H1 (cell line): ENCODE measurements at regions not wholly inside any gene's neighbourhood (a gene's known extent, or its start where the extent isn't known, plus 50 kb on each side); places are given as distances from the start of the nearest gene placed in this dataset.

Experiments
- CTCF ChIA-PET: fragments of 300-600 bp; sonication (Branson Sonifier 250); formaldehyde crosslinking; loops from one replicate; lab custom pipeline; 2021; ENCODE audit not compliant: partially characterized antibody; lab: Charles Lee
- POLR2A ChIA-PET: fragments of 300-600 bp; sonication (Branson Sonifier 250); formaldehyde crosslinking; loops from one replicate; lab custom pipeline; 2021; ENCODE audit warnings: inconsistent platforms; ENCODE audit not compliant: partially characterized antibody; lab: Charles Lee
- DNase-seq, 2 experiments: peaks; one replicate each; pipeline versions ENCODE4 v3.0.0 to v3.0.0-alpha.2; 2010 to 2022; ENCODE audit warnings: low spot score in 2 of 2, low read depth in 1 of 2, mixed read lengths in 1 of 2
- FAIRE-seq: peaks from 2 replicates; lab custom pipeline; 2011; peaks lifted over from hg19 to GRCh38; lab: Jason Lieb, UNC
- H2AFZ ChIP-seq: 2 replicates; pipeline ENCODE4 v1.8.1; 2012; ENCODE audit warnings: low read length, inconsistent platforms
- H2AK5ac ChIP-seq: 2 replicates; pipeline ENCODE4 v1.6.1; 2013; ENCODE audit warnings: low read depth, low read length
- H2BK120ac ChIP-seq: replicated peaks from 2 replicates; pipeline ENCODE3; 2013; ENCODE audit warnings: low read depth, low read length, inconsistent platforms
- H2BK12ac ChIP-seq: 2 replicates; pipeline ENCODE4 v1.6.1; 2013; ENCODE audit warnings: low read depth, low read length
- H2BK15ac ChIP-seq: 2 replicates; pipeline ENCODE4 v1.6.1; 2013; ENCODE audit warnings: low read length
- H2BK20ac ChIP-seq: 2 replicates; pipeline ENCODE4 v1.6.1; 2013; ENCODE audit warnings: low read length
- H2BK5ac ChIP-seq: 2 replicates; pipeline ENCODE4 v1.6.1; 2013; ENCODE audit warnings: low read depth, low read length
- H3K14ac ChIP-seq: 2 replicates; pipeline ENCODE4 v1.6.1; 2013; ENCODE audit warnings: inconsistent platforms; ENCODE audit not compliant: insufficient read length
- H3K18ac ChIP-seq: 2 replicates; pipeline ENCODE4 v1.6.1; 2013; ENCODE audit warnings: low read length; ENCODE audit errors: extremely low read depth
- H3K23ac ChIP-seq: 2 replicates; pipeline ENCODE4 v1.6.1; 2013; ENCODE audit warnings: inconsistent platforms; ENCODE audit not compliant: insufficient read length
- H3K23me2 ChIP-seq: 2 replicates; pipeline ENCODE4 v1.6.1; 2013; ENCODE audit warnings: low read depth, low read length
- H3K27ac ChIP-seq: 2 replicates; pipeline ENCODE4 v1.6.1; 2011; ENCODE audit warnings: low read depth, low read length, inconsistent platforms
- H3K27me3 ChIP-seq, 4 experiments: replicated peaks in 1 of 4; 1 replicate in 1 of 4; 2 replicates in 3 of 4; pipeline versions ENCODE4 v1.6.1 to v1.8.1; 2011 to 2013; ENCODE audit warnings: low read length in 3 of 4, mild to moderate bottlenecking in 3 of 4, inconsistent platforms in 2 of 4, mixed read lengths in 2 of 4, moderate library complexity in 1 of 4; ENCODE audit not compliant: control insufficient read depth in 3 of 4, insufficient read depth in 3 of 4; ENCODE audit errors: extremely low read depth in 1 of 4
- H3K36me3 ChIP-seq, 4 experiments: 2 replicates each; pipeline versions ENCODE4 v1.6.1 to v1.8.1; 2011 to 2013; ENCODE audit warnings: mild to moderate bottlenecking in 4 of 4, low read length in 3 of 4, moderate library complexity in 2 of 4, control low read depth in 1 of 4, inconsistent platforms in 1 of 4; ENCODE audit not compliant: insufficient read depth in 4 of 4, control insufficient read depth in 2 of 4
- H3K4ac ChIP-seq: replicated peaks from 2 replicates; pipeline ENCODE3; 2013; ENCODE audit warnings: low read length, low read depth, mixed read lengths, inconsistent platforms; ENCODE audit not compliant: insufficient read length
- H3K4me1 ChIP-seq, 4 experiments: replicated peaks in 1 of 4; 1 replicate in 1 of 4; 2 replicates in 3 of 4; pipeline versions ENCODE4 v1.6.1 to v1.8.1; 2011 to 2013; ENCODE audit warnings: low read length in 3 of 4, inconsistent platforms in 2 of 4, mixed read lengths in 1 of 4; ENCODE audit not compliant: insufficient read depth in 4 of 4, control insufficient read depth in 3 of 4
- H3K4me2 ChIP-seq, 2 experiments: 2 replicates each; pipeline versions ENCODE4 v1.6.1 to v1.8.1; 2011 to 2013; ENCODE audit warnings: low read depth in 2 of 2, low read length in 2 of 2, control low read depth in 1 of 2, inconsistent platforms in 1 of 2, mild to moderate bottlenecking in 1 of 2; ENCODE audit not compliant: insufficient read depth in 1 of 2
- H3K4me3 ChIP-seq, 4 experiments: fragments of 200-600, 300-600 bp in 1 of 4; sonication (generic), shearing (Covaris generic), sonication (Bioruptor Twin) in 1 of 4; 2 replicates each; pipeline versions ENCODE4 v1.5.1 to v1.8.1; 2011 to 2016; ENCODE audit warnings: low read length in 4 of 4, low read depth in 3 of 4, control low read depth in 2 of 4, inconsistent platforms in 2 of 4, mild to moderate bottlenecking in 2 of 4, mixed read lengths in 1 of 4, moderate library complexity in 1 of 4; ENCODE audit not compliant: insufficient read depth in 2 of 4; ENCODE audit errors: extremely low read depth in 1 of 4
- H3K56ac ChIP-seq: replicated peaks from 2 replicates; pipeline ENCODE3; 2013; ENCODE audit warnings: low read depth, mild to moderate bottlenecking, mixed read lengths, low read length, inconsistent platforms; ENCODE audit not compliant: insufficient read length
- H3K79me1 ChIP-seq: 2 replicates; pipeline ENCODE4 v1.6.1; 2013; ENCODE audit warnings: low read depth, low read length, control low read depth
- H3K79me2 ChIP-seq, 2 experiments: 2 replicates each; pipeline versions ENCODE4 v1.6.1 to v1.8.1; 2012 to 2013; ENCODE audit warnings: low read length in 2 of 2, mild to moderate bottlenecking in 2 of 2, inconsistent platforms in 1 of 2; ENCODE audit not compliant: insufficient read depth in 2 of 2, control insufficient read depth in 1 of 2
- H3K9ac ChIP-seq, 4 experiments: replicated peaks in 1 of 4; 1 replicate in 1 of 4; 2 replicates in 3 of 4; pipeline versions ENCODE4 v1.6.1 to v1.8.1; 2011 to 2013; ENCODE audit warnings: low read depth in 3 of 4, low read length in 3 of 4, control low read depth in 2 of 4, mild to moderate bottlenecking in 2 of 4, moderate library complexity in 2 of 4, inconsistent platforms in 1 of 4; ENCODE audit errors: extremely low read depth in 1 of 4
- H3K9me3 ChIP-seq, 2 experiments: 2 replicates each; pipeline versions ENCODE4 v1.6.1 to v1.8.1; 2012 to 2013; ENCODE audit warnings: mild to moderate bottlenecking in 2 of 2, moderate library complexity in 2 of 2, control low read depth in 1 of 2, inconsistent platforms in 1 of 2, low read depth in 1 of 2, low read length in 1 of 2, mixed read lengths in 1 of 2; ENCODE audit not compliant: insufficient read depth in 2 of 2
- H4K20me1 ChIP-seq, 2 experiments: replicated peaks in 1 of 2; 2 replicates each; pipeline versions ENCODE3 to v1.8.1; 2011 to 2013; ENCODE audit warnings: inconsistent platforms in 2 of 2, low read length in 2 of 2, mild to moderate bottlenecking in 1 of 2; ENCODE audit not compliant: insufficient read depth in 2 of 2, control insufficient read depth in 1 of 2
- H4K5ac ChIP-seq: 2 replicates; pipeline ENCODE4 v1.6.1; 2013; ENCODE audit warnings: low read length, low read depth, mixed read lengths, inconsistent platforms; ENCODE audit not compliant: insufficient read length
- H4K8ac ChIP-seq: 2 replicates; pipeline ENCODE4 v1.8.0; 2013; ENCODE audit warnings: mild to moderate bottlenecking, moderate library complexity, low read length, inconsistent platforms; ENCODE audit not compliant: insufficient read depth; ENCODE audit errors: extremely low read depth
- H4K91ac ChIP-seq: replicated peaks from 2 replicates; pipeline ENCODE3; 2013; ENCODE audit warnings: low read length, mixed read lengths, inconsistent platforms; ENCODE audit not compliant: insufficient read length
- ASH2L ChIP-seq: fragments of 200-600, 300-600 bp; sonication (generic); IDR thresholded peaks from one replicate; pipeline ENCODE4 v1.7.1; 2017; ENCODE audit warnings: low read length
- BCL11A ChIP-seq, 2 experiments: IDR thresholded peaks; one replicate each; pipeline ENCODE4 v1.6.1; 2011; ENCODE audit warnings: low read depth in 2 of 2, low read length in 2 of 2, mild to moderate bottlenecking in 2 of 2
- KDM4A ChIP-seq: IDR thresholded peaks from one replicate; pipeline ENCODE4 v1.7.1; 2012; ENCODE audit warnings: low read depth, mild to moderate bottlenecking, moderate library complexity, low read length, inconsistent platforms; ENCODE audit not compliant: severe bottlenecking
- NRF1 ChIP-seq: IDR thresholded peaks from 2 replicates; pipeline ENCODE4 v1.6.1; 2011; ENCODE audit warnings: mild to moderate bottlenecking, low read depth, low read length, improper control_type of control experiment
- USF2 ChIP-seq: IDR thresholded peaks from 2 replicates; pipeline ENCODE4 v1.6.1; 2011; ENCODE audit warnings: low read length, improper control_type of control experiment
- WGBS, 2 experiments: shearing (Covaris generic) in 1 of 2; methylation state at CpG; one replicate each; pipeline versions ENCODE4 v1.1.6 to v1.1.7; 2013 to 2015; ENCODE audit warnings: low lambda C conversion rate in 2 of 2, mixed read lengths in 2 of 2, inconsistent platforms in 1 of 2, low coverage in 1 of 2, missing lambda C conversion rate in 1 of 2; ENCODE audit not compliant: insufficient replicate concordance in 2 of 2, insufficient coverage in 1 of 2, insufficient read length in 1 of 2; ENCODE audit errors: extremely low coverage in 1 of 2, missing lambda C conversion rate in 1 of 2; 5-methylcytosine and 5-hydroxymethylcytosine counted together

- Histone ChIP-seq H3K56ac (no peak overlapping the region), H3K4me1 (no peaks in the 10 kb centered on the region), H3K23me2 (no peaks in the 10 kb centered on the region), H3K4me2 (no peak overlapping the region), H3K9me3 (no peaks in the 10 kb centered on the region; a peak in 2 of 4 replicates), H3K79me2 (no peaks in the 10 kb centered on the region), H2BK20ac (no peak overlapping the region), H2AFZ (no peak overlapping the region), H2BK120ac (no peak overlapping the region), H3K27me3 (no peaks in the 10 kb centered on the region), H4K8ac (no peak overlapping the region), H3K27ac (no peak overlapping the region), H3K14ac (no peak overlapping the region), H4K91ac (no peak overlapping the region), H3K18ac (no peak overlapping the region), H2AK5ac (no peak overlapping the region), H3K4me3 (no peak overlapping the region), H3K23ac (no peak overlapping the region), H3K9ac (no peak overlapping the region), H2BK15ac (no peak overlapping the region), H3K4ac (no peak overlapping the region), H4K20me1 (no peaks in the 10 kb centered on the region), H2BK12ac (no peak overlapping the region), H4K5ac (no peak overlapping the region), H2BK5ac (no peak overlapping the region), H3K36me3 (no peaks in the 10 kb centered on the region), H3K79me1 (no peaks in the 10 kb centered on the region; the same call in 1 of the 2 replicates)
- WGBS, 2 experiments, result 84% methylated on average over 10 of the region's 11 CpGs; no CpG with 5 or more reads in 1 of the 2 experiments
- FAIRE-seq (no peak), DNase-seq (no peak)
- ChIA-PET POLR2A (no interaction called here), CTCF (interaction anchor here (0.8 kb wide), 1 partner anchor 27 kb away, joined by 3 read pairs; no protein-coding TSS in a partner anchor)
- TF ChIP-seq USF2 (peak; percentile 74), NRF1 (no peak), KDM4A (no peak), ASH2L (no peak), BCL11A (IDR thresholded peaks at IDR 0.05; ENCODE audit: low read depth in 2 of 2, low read length in 2 of 2) (no peak)
Measured at GRCh38 chr11:69234740-69235710, 58.9 kb upstream of the MYEOV start.
